PFSK-1 (cell line): ENCODE measurements at regions not wholly inside any gene's neighbourhood (a gene's known extent, or its start where the extent isn't known, plus 50 kb on each side); places are given as distances from the start of the nearest gene placed in this dataset.

ENCODE experiments used
- FOXP2 ChIP-seq: optimal IDR thresholded peaks from 2 replicates; pipeline ENCODE3; 2011; ENCODE audit warnings: borderline replicate concordance, control low read depth, inconsistent platforms; ENCODE audit not compliant: insufficient read depth; ENCODE audit errors: extremely low read length, extremely low read depth
- POLR2AphosphoS5 ChIP-seq: IDR thresholded peaks from 2 replicates; pipeline ENCODE4 v1.6.1; 2012; ENCODE audit warnings: low read depth, mild to moderate bottlenecking, control low read depth, low read length, moderate library complexity
- SIN3A ChIP-seq: IDR thresholded peaks from 2 replicates; pipeline ENCODE4 v1.6.1; 2012; ENCODE audit warnings: mild to moderate bottlenecking, low read length, moderate library complexity, borderline replicate concordance; ENCODE audit not compliant: insufficient read depth
- TAF1 ChIP-seq: IDR thresholded peaks from 2 replicates; pipeline ENCODE4 v1.6.1; 2012; ENCODE audit warnings: low read length, control low read depth, borderline replicate concordance; ENCODE audit not compliant: insufficient read depth
- TF ChIP-seq, protein P1 (sequence below), 2 experiments: IDR thresholded peaks; 2 replicates each; pipeline versions ENCODE4 v1.6.1 to v1.8.0; 2011 to 2012; ENCODE audit warnings: low read depth in 2 of 2, low read length in 2 of 2, control low read depth in 1 of 2, inconsistent platforms in 1 of 2, mild to moderate bottlenecking in 1 of 2, moderate library complexity in 1 of 2; ENCODE audit not compliant: insufficient read depth in 1 of 2

DNA sequence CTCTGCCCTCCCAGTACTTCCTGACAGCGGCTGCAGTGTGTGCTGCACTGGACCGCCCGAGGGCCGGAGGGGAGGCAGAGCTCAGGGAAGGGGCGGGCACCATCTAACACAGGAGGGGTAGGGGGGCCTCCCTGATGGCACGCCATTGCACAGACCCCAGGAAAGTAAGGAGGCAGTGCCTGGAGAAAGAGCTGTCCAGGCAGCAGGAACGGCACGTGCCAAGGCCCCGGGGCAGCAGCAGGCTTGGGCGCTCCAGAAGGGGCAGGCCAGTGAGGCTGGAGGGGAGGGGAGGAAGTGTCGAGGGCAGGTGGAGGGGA lies 110.7 kb downstream of the CRYAA start:
- no peak for TF ChIP-seq FOXP2
- TF ChIP-seq, protein P1, sequence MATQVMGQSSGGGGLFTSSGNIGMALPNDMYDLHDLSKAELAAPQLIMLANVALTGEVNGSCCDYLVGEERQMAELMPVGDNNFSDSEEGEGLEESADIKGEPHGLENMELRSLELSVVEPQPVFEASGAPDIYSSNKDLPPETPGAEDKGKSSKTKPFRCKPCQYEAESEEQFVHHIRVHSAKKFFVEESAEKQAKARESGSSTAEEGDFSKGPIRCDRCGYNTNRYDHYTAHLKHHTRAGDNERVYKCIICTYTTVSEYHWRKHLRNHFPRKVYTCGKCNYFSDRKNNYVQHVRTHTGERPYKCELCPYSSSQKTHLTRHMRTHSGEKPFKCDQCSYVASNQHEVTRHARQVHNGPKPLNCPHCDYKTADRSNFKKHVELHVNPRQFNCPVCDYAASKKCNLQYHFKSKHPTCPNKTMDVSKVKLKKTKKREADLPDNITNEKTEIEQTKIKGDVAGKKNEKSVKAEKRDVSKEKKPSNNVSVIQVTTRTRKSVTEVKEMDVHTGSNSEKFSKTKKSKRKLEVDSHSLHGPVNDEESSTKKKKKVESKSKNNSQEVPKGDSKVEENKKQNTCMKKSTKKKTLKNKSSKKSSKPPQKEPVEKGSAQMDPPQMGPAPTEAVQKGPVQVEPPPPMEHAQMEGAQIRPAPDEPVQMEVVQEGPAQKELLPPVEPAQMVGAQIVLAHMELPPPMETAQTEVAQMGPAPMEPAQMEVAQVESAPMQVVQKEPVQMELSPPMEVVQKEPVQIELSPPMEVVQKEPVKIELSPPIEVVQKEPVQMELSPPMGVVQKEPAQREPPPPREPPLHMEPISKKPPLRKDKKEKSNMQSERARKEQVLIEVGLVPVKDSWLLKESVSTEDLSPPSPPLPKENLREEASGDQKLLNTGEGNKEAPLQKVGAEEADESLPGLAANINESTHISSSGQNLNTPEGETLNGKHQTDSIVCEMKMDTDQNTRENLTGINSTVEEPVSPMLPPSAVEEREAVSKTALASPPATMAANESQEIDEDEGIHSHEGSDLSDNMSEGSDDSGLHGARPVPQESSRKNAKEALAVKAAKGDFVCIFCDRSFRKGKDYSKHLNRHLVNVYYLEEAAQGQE (IDR thresholded peaks at IDR 0.05; ENCODE audit: insufficient read depth in 1 of 2, low read depth in 2 of 2, low read length in 2 of 2) = no peak
- TF ChIP-seq POLR2AphosphoS5 = no peak
- TF ChIP-seq TAF1 = no peak
- no peak for TF ChIP-seq SIN3A

DNA sequence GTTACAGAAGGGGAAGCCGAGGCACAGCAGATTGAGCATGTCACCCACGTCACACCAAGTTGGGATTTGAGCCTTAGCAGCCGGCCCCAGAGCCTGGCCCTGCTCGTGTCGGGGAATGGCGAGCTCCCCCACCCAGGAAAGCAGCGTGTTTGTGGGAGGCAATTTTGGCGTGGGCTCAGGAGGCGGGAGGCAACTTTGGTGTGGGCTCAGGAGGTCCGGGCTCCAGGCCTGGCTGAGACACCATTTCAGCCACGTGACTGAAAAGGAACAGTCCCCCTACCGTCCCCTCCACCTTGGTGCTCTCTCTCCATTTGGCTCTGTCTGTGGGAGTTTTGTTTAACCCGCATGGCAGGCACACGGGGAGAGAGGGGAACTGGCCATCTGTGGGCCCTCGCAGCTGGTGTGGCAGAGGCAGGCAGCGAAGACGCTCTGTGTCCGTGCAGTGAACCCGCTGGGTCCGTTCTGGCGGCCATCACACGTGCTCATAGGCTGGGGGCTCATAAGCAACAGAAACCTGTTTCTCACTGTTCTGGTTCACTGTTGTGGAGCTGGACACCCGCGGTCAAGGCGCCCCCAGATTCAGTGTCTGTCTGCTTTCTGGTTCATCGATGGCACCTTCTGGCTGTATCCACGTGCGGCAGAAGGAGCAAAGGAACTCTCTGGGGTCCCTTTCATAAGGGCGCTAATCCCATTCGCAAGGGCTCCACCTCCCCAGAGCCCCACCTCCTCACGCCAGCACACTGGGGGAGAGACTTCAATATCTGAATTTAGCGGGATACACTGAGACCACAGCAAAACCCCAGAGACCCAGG lies 110.2 kb downstream of the CRYAA start:
- TF ChIP-seq FOXP2 (no peak), TAF1 (no peak), POLR2AphosphoS5 (no peak), SIN3A (no peak)
- TF ChIP-seq, protein P1 (IDR thresholded peaks at IDR 0.05; ENCODE audit: insufficient read depth in 1 of 2, low read depth in 2 of 2, low read length in 2 of 2) = no peak

DNA sequence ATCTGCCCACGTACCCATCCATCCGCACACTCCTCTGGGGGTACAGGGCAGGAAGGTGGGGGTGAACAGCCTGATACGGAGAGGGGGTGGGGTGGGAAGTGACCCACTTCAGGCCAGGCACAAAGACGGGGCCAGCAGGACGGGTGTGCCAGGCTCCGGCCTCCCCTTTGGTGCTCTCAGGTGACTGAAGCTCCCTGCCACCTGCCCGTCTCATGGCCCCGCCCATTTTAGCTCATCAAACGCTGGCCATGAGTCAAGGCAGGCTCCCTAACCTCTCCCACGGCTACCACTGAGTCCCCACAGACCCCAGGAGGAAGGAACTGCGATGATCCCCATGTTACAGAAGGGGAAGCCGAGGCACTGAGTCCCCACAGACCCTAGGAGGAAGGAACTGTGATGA lies 109.6 kb downstream of the CRYAA start:
- TF ChIP-seq, protein P1 (IDR thresholded peaks at IDR 0.05; ENCODE audit: insufficient read depth in 1 of 2, low read depth in 2 of 2, low read length in 2 of 2) = no peak
- no peak for TF ChIP-seq TAF1
- TF ChIP-seq FOXP2 = no peak
- no peak for TF ChIP-seq POLR2AphosphoS5
- TF ChIP-seq SIN3A = no peak

DNA sequence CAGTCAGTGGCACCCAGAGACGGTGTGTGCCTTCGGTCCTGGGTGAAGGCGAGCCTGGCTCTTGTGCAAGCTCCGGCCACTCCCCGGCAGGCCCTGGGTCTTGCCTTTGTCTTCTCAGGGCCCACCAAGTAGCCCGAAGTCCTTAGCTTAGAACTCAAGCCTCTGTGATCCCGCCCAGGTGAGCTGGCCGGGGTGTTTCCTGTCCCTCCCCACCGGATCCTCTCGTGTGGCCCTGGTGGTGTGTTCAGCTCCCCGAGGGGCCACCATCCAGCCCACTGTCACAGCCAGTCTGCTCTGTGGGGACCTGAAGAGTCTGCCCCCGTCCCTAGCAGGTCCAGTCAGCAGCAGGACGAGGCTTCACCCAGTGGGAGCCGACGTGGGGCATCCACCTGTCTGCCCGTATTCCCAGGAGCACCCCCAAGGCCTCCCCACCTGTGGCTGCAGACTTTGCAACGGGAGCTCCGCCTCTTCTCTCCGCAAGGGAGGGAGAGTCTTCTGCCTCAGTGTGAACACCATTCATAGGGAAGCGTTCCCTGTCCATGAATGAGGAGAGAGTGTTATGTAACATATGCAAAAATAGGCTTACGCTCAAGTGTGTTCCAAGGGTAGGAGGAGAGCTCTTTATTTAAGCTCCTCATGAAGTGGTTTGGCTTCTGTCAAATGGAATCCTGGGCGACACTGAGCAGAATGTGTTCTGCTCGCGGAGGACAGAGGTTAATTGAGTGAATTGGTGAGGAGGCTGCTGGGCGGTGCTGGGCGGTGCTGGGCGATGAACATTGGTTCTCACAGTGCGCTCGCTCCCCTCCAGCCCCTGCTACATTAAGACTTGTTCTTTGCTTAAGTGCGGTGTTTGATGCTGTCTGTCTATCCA lies 108.9 kb downstream of the CRYAA start:
- TF ChIP-seq, protein P1 (IDR thresholded peaks at IDR 0.05; ENCODE audit: insufficient read depth in 1 of 2, low read depth in 2 of 2, low read length in 2 of 2) = no peak
- TF ChIP-seq SIN3A (no peak), FOXP2 (no peak), TAF1 (no peak), POLR2AphosphoS5 (no peak)
